ENCODE measurements at regions not wholly inside any gene's neighbourhood (a gene's known extent, or its start where the extent isn't known, plus 50 kb on each side); places are given as distances from the start of the nearest gene placed in this dataset.

DNA sequence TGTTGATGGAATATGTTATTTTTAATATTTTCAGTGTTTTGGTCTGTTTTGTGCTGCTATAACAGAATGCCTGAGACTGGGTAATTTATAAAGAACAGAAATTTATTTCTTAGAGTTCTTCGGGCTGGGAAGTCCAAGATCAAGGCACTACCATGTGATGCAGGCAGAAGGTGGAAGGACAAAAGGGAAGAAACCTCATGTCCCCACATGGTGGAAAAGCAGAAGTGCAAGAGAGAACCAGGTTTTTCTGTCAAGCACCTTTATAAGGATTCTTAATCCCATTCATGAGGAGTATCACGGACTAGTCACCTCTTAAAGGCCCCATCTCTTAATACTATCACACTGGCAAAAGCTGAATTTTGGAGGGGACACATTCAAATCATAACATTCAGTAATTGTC lies 57.9 kb upstream of the EPHB3 start:
- TF ChIP-seq, protein P1, sequence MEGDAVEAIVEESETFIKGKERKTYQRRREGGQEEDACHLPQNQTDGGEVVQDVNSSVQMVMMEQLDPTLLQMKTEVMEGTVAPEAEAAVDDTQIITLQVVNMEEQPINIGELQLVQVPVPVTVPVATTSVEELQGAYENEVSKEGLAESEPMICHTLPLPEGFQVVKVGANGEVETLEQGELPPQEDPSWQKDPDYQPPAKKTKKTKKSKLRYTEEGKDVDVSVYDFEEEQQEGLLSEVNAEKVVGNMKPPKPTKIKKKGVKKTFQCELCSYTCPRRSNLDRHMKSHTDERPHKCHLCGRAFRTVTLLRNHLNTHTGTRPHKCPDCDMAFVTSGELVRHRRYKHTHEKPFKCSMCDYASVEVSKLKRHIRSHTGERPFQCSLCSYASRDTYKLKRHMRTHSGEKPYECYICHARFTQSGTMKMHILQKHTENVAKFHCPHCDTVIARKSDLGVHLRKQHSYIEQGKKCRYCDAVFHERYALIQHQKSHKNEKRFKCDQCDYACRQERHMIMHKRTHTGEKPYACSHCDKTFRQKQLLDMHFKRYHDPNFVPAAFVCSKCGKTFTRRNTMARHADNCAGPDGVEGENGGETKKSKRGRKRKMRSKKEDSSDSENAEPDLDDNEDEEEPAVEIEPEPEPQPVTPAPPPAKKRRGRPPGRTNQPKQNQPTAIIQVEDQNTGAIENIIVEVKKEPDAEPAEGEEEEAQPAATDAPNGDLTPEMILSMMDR (IDR thresholded peaks at IDR 0.05): no peak
- TF ChIP-seq POLR2A (IDR thresholded peaks at IDR 0.05): no peak
- TF ChIP-seq EP300 (IDR thresholded peaks at IDR 0.05): no peak

Data from ovary (tissue), 3 donors.